DOHH2 (cell line): ENCODE measurements at regions not wholly inside any gene's neighbourhood (a gene's known extent, or its start where the extent isn't known, plus 50 kb on each side); places are given as distances from the start of the nearest gene placed in this dataset.

Experiments
- EZH2phosphoT487 ChIP-seq: fragments of 200-600 bp; sonication (generic); IDR thresholded peaks from 2 replicates; pipeline ENCODE4 v1.6.1; 2017; ENCODE audit warnings: borderline replicate concordance, mild to moderate bottlenecking, antibody characterized with exemption, low read length, moderate library complexity, mixed read lengths
- TF ChIP-seq, protein P1 (sequence below): fragments of 200-600 bp; sonication (generic); IDR thresholded peaks from one replicate; pipeline ENCODE4 v1.5.1; 2014; ENCODE audit warnings: antibody characterized with exemption, mild to moderate bottlenecking, low read depth, low read length; ENCODE audit not compliant: poor library complexity, severe bottlenecking

DNA sequence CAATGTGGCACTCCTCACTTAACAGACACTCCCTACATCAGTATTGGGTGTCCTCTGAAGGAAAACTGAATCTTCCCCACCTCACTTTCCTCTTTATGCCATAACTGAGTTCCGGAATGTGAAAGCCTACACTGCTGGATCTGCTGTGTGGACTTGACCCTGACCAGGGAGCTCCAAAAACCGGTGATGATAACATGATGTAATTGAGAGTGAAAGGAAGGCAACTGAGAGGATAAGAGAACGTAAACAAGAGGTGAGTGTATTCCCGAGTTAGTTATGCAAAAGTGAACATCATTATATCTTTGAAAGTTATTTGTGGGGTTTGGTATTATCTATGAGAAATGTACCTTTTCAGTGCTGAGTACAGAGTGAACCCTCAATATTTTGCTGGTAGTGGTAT is 1794.8 kb downstream of the MRPL39 start:
- TF ChIP-seq, protein P1, sequence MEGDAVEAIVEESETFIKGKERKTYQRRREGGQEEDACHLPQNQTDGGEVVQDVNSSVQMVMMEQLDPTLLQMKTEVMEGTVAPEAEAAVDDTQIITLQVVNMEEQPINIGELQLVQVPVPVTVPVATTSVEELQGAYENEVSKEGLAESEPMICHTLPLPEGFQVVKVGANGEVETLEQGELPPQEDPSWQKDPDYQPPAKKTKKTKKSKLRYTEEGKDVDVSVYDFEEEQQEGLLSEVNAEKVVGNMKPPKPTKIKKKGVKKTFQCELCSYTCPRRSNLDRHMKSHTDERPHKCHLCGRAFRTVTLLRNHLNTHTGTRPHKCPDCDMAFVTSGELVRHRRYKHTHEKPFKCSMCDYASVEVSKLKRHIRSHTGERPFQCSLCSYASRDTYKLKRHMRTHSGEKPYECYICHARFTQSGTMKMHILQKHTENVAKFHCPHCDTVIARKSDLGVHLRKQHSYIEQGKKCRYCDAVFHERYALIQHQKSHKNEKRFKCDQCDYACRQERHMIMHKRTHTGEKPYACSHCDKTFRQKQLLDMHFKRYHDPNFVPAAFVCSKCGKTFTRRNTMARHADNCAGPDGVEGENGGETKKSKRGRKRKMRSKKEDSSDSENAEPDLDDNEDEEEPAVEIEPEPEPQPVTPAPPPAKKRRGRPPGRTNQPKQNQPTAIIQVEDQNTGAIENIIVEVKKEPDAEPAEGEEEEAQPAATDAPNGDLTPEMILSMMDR: no peak
- no peak for TF ChIP-seq EZH2phosphoT487
